Activated effector memory CD4-positive, alpha-beta T cell treated with Interleukin-2 at 50 U/mL for 16 hours (primary cell): ENCODE measurements at regions not wholly inside any gene's neighbourhood (a gene's known extent, or its start where the extent isn't known, plus 50 kb on each side); places are given as distances from the start of the nearest gene placed in this dataset.

Experiments
- DNase-seq: peaks from one replicate; pipeline ENCODE4 v3.0.0-alpha.2; 2020

- DNase-seq = no peak
Measured at GRCh38 chr20:60653111-60653845, 598.8 kb upstream of the CDH4 start.

- DNase-seq = no peak
Measured at GRCh38 chr20:60658681-60659080, 593.4 kb upstream of the CDH4 start.

GRCh38 chr20:60659240-60659639 lies 592.8 kb upstream of the CDH4 start:
- DNase-seq = no peak

GRCh38 chr20:60662307-60662706 lies 589.8 kb upstream of the CDH4 start:
- DNase-seq = no peak

GRCh38 chr20:60664106-60664505 lies 588.0 kb upstream of the CDH4 start:
- no peak for DNase-seq

GRCh38 chr20:60667641-60668040 lies 584.4 kb upstream of the CDH4 start:
- DNase-seq = no peak

GRCh38 chr20:60669211-60669610 lies 582.9 kb upstream of the CDH4 start:
- DNase-seq = no peak

- no peak for DNase-seq
Measured at GRCh38 chr20:60676011-60676410, 576.0 kb upstream of the CDH4 start.

- no peak for DNase-seq
Measured at GRCh38 chr20:60677819-60678218, 574.2 kb upstream of the CDH4 start.

- DNase-seq = no peak
Measured at GRCh38 chr20:60680554-60680953, 571.5 kb upstream of the CDH4 start.

- no peak for DNase-seq
Measured at GRCh38 chr20:60687213-60687612, 564.8 kb upstream of the CDH4 start.

GRCh38 chr20:60690771-60691170 lies 561.3 kb upstream of the CDH4 start:
- no peak for DNase-seq

- no peak for DNase-seq
Measured at GRCh38 chr20:60691966-60692615, 560.0 kb upstream of the CDH4 start.

- DNase-seq = no peak
Measured at GRCh38 chr20:60693496-60694133, 558.4 kb upstream of the CDH4 start.

- no peak for DNase-seq
Measured at GRCh38 chr20:60694763-60695162, 557.3 kb upstream of the CDH4 start.

- no peak for DNase-seq
Measured at GRCh38 chr20:60695226-60696000, 556.6 kb upstream of the CDH4 start.

GRCh38 chr20:60697252-60697651 lies 554.8 kb upstream of the CDH4 start:
- DNase-seq = no peak

GRCh38 chr20:60700728-60701127 lies 551.3 kb upstream of the CDH4 start:
- DNase-seq = no peak

GRCh38 chr20:60704147-60704546 lies 547.9 kb upstream of the CDH4 start:
- no peak for DNase-seq

GRCh38 chr20:60713396-60713795 lies 538.7 kb upstream of the CDH4 start:
- DNase-seq = no peak

GRCh38 chr20:60715172-60715571 lies 536.9 kb upstream of the CDH4 start:
- DNase-seq = no peak

GRCh38 chr20:60718743-60719480 lies 533.1 kb upstream of the CDH4 start:
- no peak for DNase-seq
